ENCODE measurements at regions not wholly inside any gene's neighbourhood (a gene's known extent, or its start where the extent isn't known, plus 50 kb on each side); places are given as distances from the start of the nearest gene placed in this dataset.

DNA sequence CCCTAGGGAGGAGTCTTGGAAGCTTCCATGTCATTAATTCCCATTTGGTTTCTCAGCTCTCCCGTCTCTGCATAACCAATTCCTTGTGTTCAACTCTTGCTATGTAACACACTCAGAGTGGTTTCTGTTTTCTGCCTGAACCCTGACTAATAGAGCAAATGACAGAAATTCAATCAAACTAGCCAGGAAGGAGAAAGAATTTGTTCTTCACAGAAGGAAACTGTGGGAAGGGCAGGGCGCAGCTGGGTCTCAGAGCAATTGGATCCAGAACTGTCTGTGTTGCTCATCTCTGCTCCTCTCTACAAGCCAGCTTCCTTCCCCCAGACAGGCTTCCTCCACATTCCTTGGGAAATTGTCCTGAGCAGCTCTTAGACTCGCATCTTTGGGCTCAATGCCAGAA is 269.8 kb downstream of the TNS1 start:
- H3K4me3 ChIP-seq (ENCODE audit: low read depth, low read length, poor library complexity, severe bottlenecking), result no peak overlapping the region
- intact Hi-C loops (cut with micrococcal nuclease; ENCODE audit: unreplicated experiment), result no loop called here
- no peaks in the 10 kb centered on the region for H3K27me3 ChIP-seq (replicated peaks; ENCODE audit: insufficient read depth, low read depth, low read length, poor library complexity)
- TF ChIP-seq CTCF (conservative IDR thresholded peaks at IDR 0.05; ENCODE audit: low read depth, low read length) (no peak), EZH2 (IDR thresholded peaks at IDR 0.05; ENCODE audit: borderline replicate concordance, low read depth, low read length, poor library complexity, severe bottlenecking) (no peak)
- BruUV-seq (replicated peaks), result no TSS peak
- H3K9me3 ChIP-seq (ENCODE audit: low read depth, low read length, poor library complexity, severe bottlenecking), result no peaks in the 10 kb centered on the region
- ChIA-PET CTCF (no interaction called here), POLR2A (ENCODE audit: low non-redundant PET) (no interaction called here)
- peaks cover 17% of the 10 kb centered on the region for H3K4me1 ChIP-seq (ENCODE audit: insufficient read depth, low read length, poor library complexity, severe bottlenecking)
- no peaks in the 10 kb centered on the region for H3K36me3 ChIP-seq (ENCODE audit: insufficient read depth, low read length, poor library complexity, severe bottlenecking)
- DNase-seq (ENCODE audit: low spot score), result no peak
- no peak overlapping the region for H3K27ac ChIP-seq (ENCODE audit: low read depth, low read length, poor library complexity, severe bottlenecking)

GRCh38 chr2:217731805-217732204 is 271.0 kb downstream of the TNS1 start:
- CTCF ChIA-PET, result interaction anchor here (1.2 kb wide), 1 partner anchor 19 kb away, joined by 3 read pairs; no protein-coding TSS in a partner anchor
- H3K27me3 ChIP-seq (replicated peaks; ENCODE audit: insufficient read depth, low read depth, low read length, poor library complexity), result no peaks in the 10 kb centered on the region
- H3K4me3 ChIP-seq (ENCODE audit: low read depth, low read length, poor library complexity, severe bottlenecking), result no peak overlapping the region
- H3K9me3 ChIP-seq (ENCODE audit: low read depth, low read length, poor library complexity, severe bottlenecking), result no peaks in the 10 kb centered on the region
- no peaks in the 10 kb centered on the region for H3K36me3 ChIP-seq (ENCODE audit: insufficient read depth, low read length, poor library complexity, severe bottlenecking)
- TF ChIP-seq EZH2 (IDR thresholded peaks at IDR 0.05; ENCODE audit: borderline replicate concordance, low read depth, low read length, poor library complexity, severe bottlenecking) (no peak), CTCF (conservative IDR thresholded peaks at IDR 0.05; ENCODE audit: low read depth, low read length) (no peak)
- no peak overlapping the region for H3K27ac ChIP-seq (ENCODE audit: low read depth, low read length, poor library complexity, severe bottlenecking)
- intact Hi-C loops (cut with micrococcal nuclease; ENCODE audit: unreplicated experiment), result no loop called here
- peaks cover 17% of the 10 kb centered on the region for H3K4me1 ChIP-seq (ENCODE audit: insufficient read depth, low read length, poor library complexity, severe bottlenecking)
- POLR2A ChIA-PET (ENCODE audit: low non-redundant PET), result no interaction called here
- no TSS peak for BruUV-seq (replicated peaks)
- no peak for DNase-seq (ENCODE audit: low spot score)

DNA sequence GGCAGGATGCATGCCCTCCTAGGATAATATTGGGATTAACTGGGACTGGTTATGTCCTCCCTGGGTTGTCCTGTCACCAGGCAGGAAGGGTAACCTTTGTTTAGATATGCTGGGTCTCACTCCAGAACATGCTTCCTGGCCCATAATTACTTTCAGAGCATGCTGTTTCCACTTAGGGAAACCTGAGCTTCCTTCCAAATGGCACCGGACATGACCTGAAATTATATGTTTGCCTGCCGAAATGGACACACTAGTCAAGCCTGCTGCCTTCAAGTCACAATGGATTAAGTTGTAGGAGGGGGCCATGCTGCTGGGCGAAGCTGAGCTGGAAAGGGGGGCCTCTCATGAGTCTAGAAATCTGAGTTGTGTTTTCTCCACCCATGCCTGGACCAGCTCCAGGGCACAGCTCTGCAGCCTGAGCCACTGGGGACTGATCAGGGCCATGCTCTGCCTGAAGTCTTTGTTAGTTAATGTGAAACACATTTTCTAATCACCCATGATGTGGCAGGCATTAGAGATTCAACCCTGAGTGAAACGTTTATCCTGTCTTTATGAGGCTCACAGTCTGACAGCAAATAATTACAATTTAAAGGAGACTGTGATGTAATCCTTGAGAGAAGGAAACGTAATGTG is 273.3 kb downstream of the TNS1 start:
- POLR2A ChIA-PET (ENCODE audit: low non-redundant PET), result no interaction called here

More for the DNA sequence above, 273.3 kb downstream of the TNS1 start:
- CTCF ChIA-PET, result interaction anchor here (0.6 kb wide), 1 partner anchor 264 kb away, joined by 6 read pairs; no protein-coding TSS in a partner anchor
- H3K4me1 ChIP-seq (ENCODE audit: insufficient read depth, low read length, poor library complexity, severe bottlenecking), result peaks cover 17% of the 10 kb centered on the region
- intact Hi-C loops (cut with micrococcal nuclease; ENCODE audit: unreplicated experiment), result no loop called here
- BruUV-seq (replicated peaks), result no TSS peak
- H3K9me3 ChIP-seq (ENCODE audit: low read depth, low read length, poor library complexity, severe bottlenecking), result no peaks in the 10 kb centered on the region
- TF ChIP-seq CTCF (conservative IDR thresholded peaks at IDR 0.05; ENCODE audit: low read depth, low read length) (no peak), EZH2 (IDR thresholded peaks at IDR 0.05; ENCODE audit: borderline replicate concordance, low read depth, low read length, poor library complexity, severe bottlenecking) (no peak)
- H3K36me3 ChIP-seq (ENCODE audit: insufficient read depth, low read length, poor library complexity, severe bottlenecking), result no peaks in the 10 kb centered on the region
- H3K27ac ChIP-seq (ENCODE audit: low read depth, low read length, poor library complexity, severe bottlenecking), result no peak overlapping the region
- H3K27me3 ChIP-seq (replicated peaks; ENCODE audit: insufficient read depth, low read depth, low read length, poor library complexity), result no peaks in the 10 kb centered on the region
- H3K4me3 ChIP-seq (ENCODE audit: low read depth, low read length, poor library complexity, severe bottlenecking), result no peak overlapping the region
- DNase-seq (ENCODE audit: low spot score), result peak; percentile 90
